ENCODE measurements at regions not wholly inside any gene's neighbourhood (a gene's known extent, or its start where the extent isn't known, plus 50 kb on each side); places are given as distances from the start of the nearest gene placed in this dataset.

DNA sequence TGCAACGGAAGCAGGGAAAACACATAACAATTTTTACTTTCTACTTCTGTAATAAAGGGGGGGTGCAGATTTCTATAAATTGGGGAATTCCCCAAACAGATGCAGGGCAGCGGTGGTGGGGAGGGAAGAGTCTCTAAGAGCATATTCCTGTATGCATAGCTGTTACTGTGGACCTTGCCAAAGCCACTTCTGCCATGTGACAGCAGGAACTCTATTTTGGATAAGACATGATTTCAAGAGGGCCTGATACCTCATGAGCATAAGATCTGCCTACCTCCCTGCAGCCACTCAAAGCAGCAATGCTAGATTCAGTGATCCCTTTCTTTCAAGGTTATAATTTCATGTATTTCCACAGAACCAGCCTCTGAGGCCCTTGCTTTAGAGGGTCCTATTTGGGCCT is 86.2 kb upstream of the CNKSR3 start:
- H3K18ac ChIP-seq (ENCODE audit: low read length), result no peak overlapping the region
- no peak overlapping the region for H2BK120ac ChIP-seq (ENCODE audit: low read depth, low read length)
- no peak overlapping the region for H3K9ac ChIP-seq (ENCODE audit: low read depth, low read length, poor library complexity)
- H2BK15ac ChIP-seq (ENCODE audit: low read length), result no peak overlapping the region
- peaks cover 0 to 15% of the 10 kb centered on the region in 2 donors for H3K4me1 ChIP-seq (ENCODE audit: control insufficient read depth in 2 of 2, insufficient read depth in 1 of 2, low read depth in 1 of 2, low read length in 2 of 2)
- no peaks in the 10 kb centered on the region for H3K27me3 ChIP-seq (ENCODE audit: control insufficient read depth in 3 of 3, insufficient read depth in 3 of 3, low read depth in 1 of 3, low read length in 3 of 3)
- no peak overlapping the region for H3K4me2 ChIP-seq (ENCODE audit: insufficient read depth, low read length, poor library complexity, severe bottlenecking)
- no peaks in the 10 kb centered on the region for H3K79me1 ChIP-seq (ENCODE audit: low read depth, low read length)
- no peak overlapping the region for H2AK5ac ChIP-seq (ENCODE audit: low read depth, low read length)
- H4K8ac ChIP-seq (ENCODE audit: low read depth, low read length), result no peak overlapping the region
- no peaks in the 10 kb centered on the region for H3K36me3 ChIP-seq (replicated peaks in 1 of 2; ENCODE audit: control insufficient read depth in 2 of 2, insufficient read depth in 2 of 2, low read length in 2 of 2)
- no peak overlapping the region for H2BK12ac ChIP-seq (ENCODE audit: low read length)
- H2BK5ac ChIP-seq (ENCODE audit: low read length), result no peak overlapping the region
- no peak overlapping the region for H3K4me3 ChIP-seq (ENCODE audit: low read length in 2 of 2)
- H3K4ac ChIP-seq (ENCODE audit: low read length), result no peak overlapping the region
- H3K27ac ChIP-seq (replicated peaks; ENCODE audit: low read length), result no peak overlapping the region
- DNase-seq (ENCODE audit: low spot score), result no peak
- no peak overlapping the region for H3K23ac ChIP-seq (ENCODE audit: low read depth, low read length, poor library complexity)
- no peaks in the 10 kb centered on the region for H3K9me3 ChIP-seq (replicated peaks in 1 of 2; ENCODE audit: control insufficient read depth in 2 of 2, insufficient read depth in 1 of 2, low read depth in 1 of 2, low read length in 2 of 2)
- no CpG with 5 or more reads among the region's 2 CpGs for WGBS, 2 donors (ENCODE audit: extremely low coverage in 2 of 2, insufficient read length in 2 of 2, insufficient replicate concordance in 1 of 2)
- no peak overlapping the region for H4K91ac ChIP-seq (ENCODE audit: low read depth, low read length, poor library complexity)
- H3K14ac ChIP-seq (ENCODE audit: low read length), result no peak overlapping the region
- no peak overlapping the region for H2AFZ ChIP-seq (ENCODE audit: low read length)

DNA sequence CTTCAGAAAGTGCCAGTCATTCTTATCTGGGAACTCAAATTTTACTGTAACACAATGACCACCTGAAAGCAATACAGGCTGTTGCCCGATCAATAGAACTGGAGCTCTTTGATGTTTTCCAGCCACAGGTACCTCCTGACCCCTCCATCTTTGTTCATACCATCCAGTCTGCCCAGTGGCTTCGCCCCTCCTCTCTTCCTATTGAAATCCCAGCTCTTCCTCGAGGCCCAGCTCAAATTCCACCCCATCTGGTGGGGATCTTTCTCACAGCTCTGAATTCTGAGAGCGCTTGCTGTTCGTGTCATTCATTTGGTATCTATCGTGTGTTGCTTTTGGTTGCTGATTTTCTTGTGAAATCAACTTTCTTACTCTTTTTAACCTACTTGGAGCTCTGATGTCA is 87.9 kb upstream of the CNKSR3 start:
- H4K91ac ChIP-seq (ENCODE audit: low read depth, low read length, poor library complexity), result no peak overlapping the region
- H2BK12ac ChIP-seq (ENCODE audit: low read length), result no peak overlapping the region
- no peaks in the 10 kb centered on the region for H3K27me3 ChIP-seq (ENCODE audit: control insufficient read depth in 3 of 3, insufficient read depth in 3 of 3, low read depth in 1 of 3, low read length in 3 of 3)
- H3K4me2 ChIP-seq (ENCODE audit: insufficient read depth, low read length, poor library complexity, severe bottlenecking), result no peak overlapping the region
- no peak overlapping the region for H2BK5ac ChIP-seq (ENCODE audit: low read length)
- no peaks in the 10 kb centered on the region for H3K9me3 ChIP-seq (replicated peaks in 1 of 2; ENCODE audit: control insufficient read depth in 2 of 2, insufficient read depth in 1 of 2, low read depth in 1 of 2, low read length in 2 of 2)
- H3K36me3 ChIP-seq (replicated peaks in 1 of 2; ENCODE audit: control insufficient read depth in 2 of 2, insufficient read depth in 2 of 2, low read length in 2 of 2), result no peaks in the 10 kb centered on the region
- no peak overlapping the region for H3K4me3 ChIP-seq (ENCODE audit: low read length in 2 of 2)
- DNase-seq (ENCODE audit: low spot score), result no peak
- H3K27ac ChIP-seq (replicated peaks; ENCODE audit: low read length), result no peak overlapping the region
- no peak overlapping the region for H3K14ac ChIP-seq (ENCODE audit: low read length)
- H3K4me1 ChIP-seq (ENCODE audit: control insufficient read depth in 2 of 2, insufficient read depth in 1 of 2, low read depth in 1 of 2, low read length in 2 of 2), result peaks cover 0 to 12% of the 10 kb centered on the region in 2 donors
- H4K8ac ChIP-seq (ENCODE audit: low read depth, low read length), result no peak overlapping the region
- no peak overlapping the region for H2AK5ac ChIP-seq (ENCODE audit: low read depth, low read length)
- H2AFZ ChIP-seq (ENCODE audit: low read length), result no peak overlapping the region
- no peak overlapping the region for H2BK15ac ChIP-seq (ENCODE audit: low read length)
- H3K4ac ChIP-seq (ENCODE audit: low read length), result no peak overlapping the region
- no peak overlapping the region for H3K23ac ChIP-seq (ENCODE audit: low read depth, low read length, poor library complexity)
- WGBS, 2 donors (ENCODE audit: extremely low coverage in 2 of 2, insufficient read length in 2 of 2, insufficient replicate concordance in 1 of 2), result no CpG with 5 or more reads among the region's 6 CpGs
- no peaks in the 10 kb centered on the region for H3K79me1 ChIP-seq (ENCODE audit: low read depth, low read length)
- no peak overlapping the region for H2BK120ac ChIP-seq (ENCODE audit: low read depth, low read length)
- H3K18ac ChIP-seq (ENCODE audit: low read length), result no peak overlapping the region
- no peak overlapping the region for H3K9ac ChIP-seq (ENCODE audit: low read depth, low read length, poor library complexity)

DNA sequence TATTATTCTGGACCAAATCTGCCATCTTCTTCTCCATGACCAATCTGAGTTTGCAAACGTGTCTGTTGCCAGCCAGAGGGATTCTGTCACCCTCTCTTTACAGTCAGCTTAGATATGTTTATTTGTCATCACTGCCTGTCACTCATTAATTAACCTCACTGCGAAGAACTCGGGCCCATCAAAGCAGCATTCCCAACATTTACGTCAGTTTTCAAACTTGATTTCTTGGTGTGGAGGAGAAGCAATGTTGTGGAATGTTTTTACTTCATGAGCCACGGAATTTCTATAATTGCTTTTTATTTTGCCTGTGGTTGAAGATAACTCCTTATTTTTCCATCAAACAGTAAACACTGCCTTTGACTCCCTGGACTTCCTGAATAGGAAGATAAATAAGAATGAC is 91.8 kb upstream of the CNKSR3 start:
- H3K79me1 ChIP-seq (ENCODE audit: low read depth, low read length), result no peaks in the 10 kb centered on the region

DNA sequence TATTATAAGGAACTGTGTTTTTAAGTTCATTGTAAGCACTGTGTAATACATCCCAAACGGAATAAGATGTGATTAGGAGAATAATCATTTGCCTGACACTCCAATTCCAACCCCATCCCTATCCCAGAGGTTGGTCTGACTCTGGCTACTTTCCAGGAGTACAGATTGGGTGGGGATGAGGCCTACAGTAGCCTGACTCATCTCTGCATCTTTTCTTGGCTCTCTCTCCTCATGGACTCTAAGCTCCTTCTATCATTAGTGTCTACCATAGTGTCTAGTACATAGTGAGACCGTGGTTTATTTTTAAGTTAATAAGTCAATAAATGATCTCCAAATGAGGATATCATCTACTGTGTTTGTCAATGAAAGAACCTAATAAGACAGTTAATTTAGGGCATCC is 92.2 kb upstream of the CNKSR3 start:
- no peak overlapping the region for H3K9ac ChIP-seq (ENCODE audit: low read depth, low read length, poor library complexity)
- H2BK15ac ChIP-seq (ENCODE audit: low read length), result no peak overlapping the region
- no peak for DNase-seq (ENCODE audit: low spot score)
- no peaks in the 10 kb centered on the region for H3K9me3 ChIP-seq (replicated peaks in 1 of 2; ENCODE audit: control insufficient read depth in 2 of 2, insufficient read depth in 1 of 2, low read depth in 1 of 2, low read length in 2 of 2)
- H3K4me3 ChIP-seq (ENCODE audit: low read length in 2 of 2), result no peak overlapping the region
- H3K4me2 ChIP-seq (ENCODE audit: insufficient read depth, low read length, poor library complexity, severe bottlenecking), result no peak overlapping the region
- no peak overlapping the region for H3K18ac ChIP-seq (ENCODE audit: low read length)
- H2BK5ac ChIP-seq (ENCODE audit: low read length), result no peak overlapping the region
- no peaks in the 10 kb centered on the region for H3K4me1 ChIP-seq (ENCODE audit: control insufficient read depth in 2 of 2, insufficient read depth in 1 of 2, low read depth in 1 of 2, low read length in 2 of 2)
- no peak overlapping the region for H2BK120ac ChIP-seq (ENCODE audit: low read depth, low read length)
- H3K14ac ChIP-seq (ENCODE audit: low read length), result no peak overlapping the region
- no peak overlapping the region for H3K27ac ChIP-seq (replicated peaks; ENCODE audit: low read length)
- no peak overlapping the region for H4K8ac ChIP-seq (ENCODE audit: low read depth, low read length)
- no peak overlapping the region for H2AK5ac ChIP-seq (ENCODE audit: low read depth, low read length)
- no peaks in the 10 kb centered on the region for H3K36me3 ChIP-seq (replicated peaks in 1 of 2; ENCODE audit: control insufficient read depth in 2 of 2, insufficient read depth in 2 of 2, low read length in 2 of 2)
- no peaks in the 10 kb centered on the region for H3K79me1 ChIP-seq (ENCODE audit: low read depth, low read length)
- no peak overlapping the region for H4K91ac ChIP-seq (ENCODE audit: low read depth, low read length, poor library complexity)
- no peak overlapping the region for H3K4ac ChIP-seq (ENCODE audit: low read length)
- no peak overlapping the region for H3K23ac ChIP-seq (ENCODE audit: low read depth, low read length, poor library complexity)
- no peak overlapping the region for H2BK12ac ChIP-seq (ENCODE audit: low read length)
- H2AFZ ChIP-seq (ENCODE audit: low read length), result no peak overlapping the region
- no CpG with 5 or more reads among the region's 2 CpGs for WGBS, 2 donors (ENCODE audit: extremely low coverage in 2 of 2, insufficient read length in 2 of 2, insufficient replicate concordance in 1 of 2)
- H3K27me3 ChIP-seq (ENCODE audit: control insufficient read depth in 3 of 3, insufficient read depth in 3 of 3, low read depth in 1 of 3, low read length in 3 of 3), result peaks cover 0 to 8% (median 0%) of the 10 kb centered on the region in 3 experiments

More for the DNA sequence above, 91.8 kb upstream of the CNKSR3 start:
- H3K14ac ChIP-seq (ENCODE audit: low read length), result no peak overlapping the region
- no peak overlapping the region for H2BK120ac ChIP-seq (ENCODE audit: low read depth, low read length)
- H4K8ac ChIP-seq (ENCODE audit: low read depth, low read length), result no peak overlapping the region
- no peak overlapping the region for H3K4ac ChIP-seq (ENCODE audit: low read length)
- peaks cover 0 to 8% (median 0%) of the 10 kb centered on the region in 3 experiments for H3K27me3 ChIP-seq (ENCODE audit: control insufficient read depth in 3 of 3, insufficient read depth in 3 of 3, low read depth in 1 of 3, low read length in 3 of 3)
- no peak overlapping the region for H2AFZ ChIP-seq (ENCODE audit: low read length)
- H3K4me2 ChIP-seq (ENCODE audit: insufficient read depth, low read length, poor library complexity, severe bottlenecking), result no peak overlapping the region
- WGBS, 2 donors (ENCODE audit: extremely low coverage in 2 of 2, insufficient read length in 2 of 2, insufficient replicate concordance in 1 of 2), result no CpG with 5 or more reads among the region's 5 CpGs
- no peak overlapping the region for H4K91ac ChIP-seq (ENCODE audit: low read depth, low read length, poor library complexity)
- H3K36me3 ChIP-seq (replicated peaks in 1 of 2; ENCODE audit: control insufficient read depth in 2 of 2, insufficient read depth in 2 of 2, low read length in 2 of 2), result no peaks in the 10 kb centered on the region
- H2BK15ac ChIP-seq (ENCODE audit: low read length), result no peak overlapping the region
- H3K4me3 ChIP-seq (ENCODE audit: low read length in 2 of 2), result no peak overlapping the region
- H2BK5ac ChIP-seq (ENCODE audit: low read length), result no peak overlapping the region
- no peak overlapping the region for H3K27ac ChIP-seq (replicated peaks; ENCODE audit: low read length)
- H3K9ac ChIP-seq (ENCODE audit: low read depth, low read length, poor library complexity), result no peak overlapping the region
- no peak for DNase-seq (ENCODE audit: low spot score)
- no peak overlapping the region for H3K18ac ChIP-seq (ENCODE audit: low read length)
- H3K9me3 ChIP-seq (replicated peaks in 1 of 2; ENCODE audit: control insufficient read depth in 2 of 2, insufficient read depth in 1 of 2, low read depth in 1 of 2, low read length in 2 of 2), result no peaks in the 10 kb centered on the region
- no peak overlapping the region for H2BK12ac ChIP-seq (ENCODE audit: low read length)
- H2AK5ac ChIP-seq (ENCODE audit: low read depth, low read length), result no peak overlapping the region
- H3K23ac ChIP-seq (ENCODE audit: low read depth, low read length, poor library complexity), result no peak overlapping the region
- peaks cover 0 to 2% of the 10 kb centered on the region in 2 donors for H3K4me1 ChIP-seq (ENCODE audit: control insufficient read depth in 2 of 2, insufficient read depth in 1 of 2, low read depth in 1 of 2, low read length in 2 of 2)
